CD8-positive, alpha-beta memory T cell (primary cell): ENCODE measurements at regions not wholly inside any gene's neighbourhood (a gene's known extent, or its start where the extent isn't known, plus 50 kb on each side); places are given as distances from the start of the nearest gene placed in this dataset.

Source experiments
- CTCF ChIA-PET: fragments of 350-600 bp; sonication (Branson Sonifier 250); formaldehyde crosslinking; loops from one replicate; lab custom pipeline; 2021; ENCODE audit warnings: antibody characterized with exemption; lab: Charles Lee
- POLR2A ChIA-PET: fragments of 350-600 bp; sonication (Branson Sonifier 250); formaldehyde crosslinking; loops from one replicate; lab custom pipeline; 2021; ENCODE audit warnings: antibody characterized with exemption; lab: Charles Lee
- DNase-seq, 5 donors: peaks; one replicate each; pipeline versions ENCODE4 v3.0.0 to v3.0.0-alpha.2; 2020 to 2022; ENCODE audit warnings: mixed read lengths in 1 of 5
- H3K27ac ChIP-seq: one replicate; pipeline ENCODE4 v1.7.0; 2013; ENCODE audit warnings: low read depth, mild to moderate bottlenecking, low read length, moderate library complexity
- H3K27me3 ChIP-seq: 2 replicates; pipeline ENCODE4 v1.7.0; 2013; ENCODE audit warnings: low read length, mild to moderate bottlenecking; ENCODE audit not compliant: insufficient read depth, poor library complexity, severe bottlenecking
- H3K36me3 ChIP-seq: 2 replicates; pipeline ENCODE4 v1.7.0; 2013; ENCODE audit warnings: mild to moderate bottlenecking, low read length, moderate library complexity; ENCODE audit not compliant: insufficient read depth
- H3K4me1 ChIP-seq: 2 replicates; pipeline ENCODE4 v1.7.0; 2013; ENCODE audit warnings: mild to moderate bottlenecking, low read length, moderate library complexity; ENCODE audit not compliant: insufficient read depth
- H3K4me3 ChIP-seq: 2 replicates; pipeline ENCODE4 v1.7.0; 2013; ENCODE audit warnings: mild to moderate bottlenecking, low read length
- H3K9me3 ChIP-seq: 2 replicates; pipeline ENCODE4 v1.7.0; 2013; ENCODE audit warnings: mild to moderate bottlenecking, low read length
- H3K27ac Mint-ChIP-seq, 8 donors: one replicate each; pipeline ENCODE4 v1.8.0; 2020 to 2021; ENCODE audit warnings: mixed read lengths in 8 of 8, mild to moderate bottlenecking in 6 of 8, inconsistent platforms in 3 of 8, moderate library complexity in 3 of 8
- H3K27me3 Mint-ChIP-seq, 2 donors: one replicate each; pipeline ENCODE4 v1.8.0; 2020 to 2021; ENCODE audit warnings: mixed read lengths in 2 of 2, mild to moderate bottlenecking in 1 of 2, moderate library complexity in 1 of 2
- H3K36me3 Mint-ChIP-seq, 3 donors: one replicate each; pipeline ENCODE4 v1.8.0; 2020 to 2021; ENCODE audit warnings: mixed read lengths in 3 of 3, inconsistent platforms in 1 of 3, mild to moderate bottlenecking in 1 of 3
- H3K4me1 Mint-ChIP-seq, 3 donors: one replicate each; pipeline ENCODE4 v1.8.0; 2020 to 2021; ENCODE audit warnings: mixed read lengths in 3 of 3, inconsistent platforms in 1 of 3, mild to moderate bottlenecking in 1 of 3
- H3K4me3 Mint-ChIP-seq, 7 donors: one replicate each; pipeline ENCODE4 v1.8.0; 2020 to 2021; ENCODE audit warnings: mixed read lengths in 7 of 7, mild to moderate bottlenecking in 6 of 7, moderate library complexity in 4 of 7, inconsistent platforms in 2 of 7
- H3K9me3 Mint-ChIP-seq, 5 donors: one replicate each; pipeline ENCODE4 v1.8.0; 2020 to 2022; ENCODE audit warnings: mixed read lengths in 5 of 5, mild to moderate bottlenecking in 3 of 5, moderate library complexity in 2 of 5, inconsistent platforms in 1 of 5

DNA sequence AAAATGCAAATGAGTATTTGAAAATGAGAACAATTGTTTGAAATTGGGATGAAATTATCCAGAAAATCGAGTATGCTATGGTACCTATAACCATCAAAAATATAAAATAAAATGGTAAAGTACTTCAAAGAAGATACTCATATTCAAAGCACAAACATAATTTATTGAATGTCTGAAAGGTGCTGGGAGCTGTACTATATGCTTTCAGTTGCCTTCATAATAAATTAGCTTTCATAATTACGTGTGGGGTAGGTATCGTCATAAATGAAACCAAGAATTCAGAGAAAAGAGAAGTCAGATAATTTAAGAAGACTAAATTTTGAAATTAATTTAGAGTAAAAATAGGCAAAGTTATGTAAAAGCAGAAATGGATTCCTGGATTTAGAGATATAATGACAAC lies 721.9 kb upstream of the ACVR2A start:
- Histone ChIP-seq H3K9me3 (no peaks in the 10 kb centered on the region), H3K4me1 (no peaks in the 10 kb centered on the region), H3K27ac (no peak overlapping the region), H3K4me3 (no peak overlapping the region), H3K27me3 (no peaks in the 10 kb centered on the region), H3K36me3 (no peaks in the 10 kb centered on the region)
- H3K4me3 Mint-ChIP-seq = no peak overlapping the region
- H3K27ac Mint-ChIP-seq = no peak overlapping the region
- H3K36me3 Mint-ChIP-seq = peaks cover 0 to 4% (median 0%) of the 10 kb centered on the region in 3 donors
- ChIA-PET CTCF (no interaction called here), POLR2A (no interaction called here)
- no peaks in the 10 kb centered on the region for H3K4me1 Mint-ChIP-seq
- DNase-seq = no peak
- peaks cover 0 to 1% of the 10 kb centered on the region in 2 donors for H3K27me3 Mint-ChIP-seq
- peaks cover 3 to 13% (median 7%) of the 10 kb centered on the region in 5 donors for H3K9me3 Mint-ChIP-seq

DNA sequence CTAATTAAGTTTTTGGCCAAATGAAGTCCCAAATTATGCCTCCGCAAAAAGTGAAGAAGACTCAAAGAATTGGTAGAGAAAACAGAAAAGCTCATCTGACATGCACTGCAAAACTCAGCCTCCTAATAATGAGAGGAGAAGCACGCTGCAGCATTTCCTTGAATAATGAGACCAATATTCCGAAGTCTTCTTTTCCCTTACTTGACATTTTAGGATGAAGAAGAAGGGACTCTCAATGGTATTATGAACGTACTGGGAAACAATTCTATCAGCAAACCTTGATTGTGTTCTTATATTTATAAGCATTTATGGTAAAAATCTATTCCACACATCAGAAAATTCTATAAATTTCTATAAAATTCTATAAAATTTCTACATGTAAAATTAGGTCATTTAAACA lies 733.9 kb upstream of the ACVR2A start:
- no peaks in the 10 kb centered on the region for H3K4me1 ChIP-seq
- Mint-ChIP-seq H3K9me3 (peaks cover 0 to 5% (median 0%) of the 10 kb centered on the region in 5 donors), H3K27me3 (no peaks in the 10 kb centered on the region), H3K4me3 (no peak overlapping the region), H3K36me3 (peaks cover 0 to 2% (median 0%) of the 10 kb centered on the region in 3 donors), H3K27ac (no peak overlapping the region), H3K4me1 (no peaks in the 10 kb centered on the region)
- DNase-seq = no peak
- no peak overlapping the region for H3K4me3 ChIP-seq
- H3K27me3 ChIP-seq = no peaks in the 10 kb centered on the region
- CTCF ChIA-PET = no interaction called here
- no peaks in the 10 kb centered on the region for H3K36me3 ChIP-seq
- no peaks in the 10 kb centered on the region for H3K9me3 ChIP-seq
- H3K27ac ChIP-seq = no peak overlapping the region
- POLR2A ChIA-PET = no interaction called here

- Mint-ChIP-seq H3K36me3 (peaks cover 0 to 2% (median 0%) of the 10 kb centered on the region in 3 donors), H3K9me3 (peaks cover 0 to 5% (median 0%) of the 10 kb centered on the region in 5 donors), H3K27me3 (no peaks in the 10 kb centered on the region), H3K4me1 (no peaks in the 10 kb centered on the region), H3K4me3 (no peak overlapping the region), H3K27ac (no peak overlapping the region)
- Histone ChIP-seq H3K36me3 (no peaks in the 10 kb centered on the region), H3K27ac (no peak overlapping the region), H3K4me3 (no peak overlapping the region), H3K9me3 (no peaks in the 10 kb centered on the region), H3K27me3 (no peaks in the 10 kb centered on the region), H3K4me1 (no peaks in the 10 kb centered on the region)
- CTCF ChIA-PET = no interaction called here
- POLR2A ChIA-PET = no interaction called here
- no peak for DNase-seq
Measured at GRCh38 chr2:147110317-147110716, 734.5 kb upstream of the ACVR2A start.

GRCh38 chr2:147109291-147109690 lies 735.5 kb upstream of the ACVR2A start:
- Histone ChIP-seq H3K27ac (no peak overlapping the region), H3K4me1 (no peaks in the 10 kb centered on the region), H3K27me3 (no peaks in the 10 kb centered on the region), H3K4me3 (no peak overlapping the region), H3K36me3 (no peaks in the 10 kb centered on the region), H3K9me3 (no peaks in the 10 kb centered on the region)
- Mint-ChIP-seq H3K4me1 (no peaks in the 10 kb centered on the region), H3K36me3 (peaks cover 0 to 2% (median 0%) of the 10 kb centered on the region in 3 donors), H3K27ac (no peak overlapping the region), H3K27me3 (peaks cover 0 to 3% of the 10 kb centered on the region in 2 donors), H3K4me3 (no peak overlapping the region), H3K9me3 (peaks cover 0 to 5% (median 0%) of the 10 kb centered on the region in 5 donors)
- DNase-seq = no peak
- CTCF ChIA-PET = no interaction called here
- POLR2A ChIA-PET = no interaction called here

GRCh38 chr2:147108548-147108947 lies 736.3 kb upstream of the ACVR2A start:
- H3K9me3 ChIP-seq = no peaks in the 10 kb centered on the region
- CTCF ChIA-PET = no interaction called here
- H3K4me1 Mint-ChIP-seq = no peaks in the 10 kb centered on the region
- peaks cover 0 to 5% (median 0%) of the 10 kb centered on the region in 5 donors for H3K9me3 Mint-ChIP-seq
- H3K27ac ChIP-seq = no peak overlapping the region
- no peak for DNase-seq
- no peaks in the 10 kb centered on the region for H3K36me3 ChIP-seq
- peaks cover 0 to 2% (median 0%) of the 10 kb centered on the region in 3 donors for H3K36me3 Mint-ChIP-seq
- no peak overlapping the region for H3K4me3 ChIP-seq
- H3K27me3 Mint-ChIP-seq = peaks cover 0 to 5% of the 10 kb centered on the region in 2 donors
- no peaks in the 10 kb centered on the region for H3K4me1 ChIP-seq
- no peaks in the 10 kb centered on the region for H3K27me3 ChIP-seq
- no peak overlapping the region for H3K4me3 Mint-ChIP-seq
- POLR2A ChIA-PET = no interaction called here
- no peak overlapping the region for H3K27ac Mint-ChIP-seq

DNA sequence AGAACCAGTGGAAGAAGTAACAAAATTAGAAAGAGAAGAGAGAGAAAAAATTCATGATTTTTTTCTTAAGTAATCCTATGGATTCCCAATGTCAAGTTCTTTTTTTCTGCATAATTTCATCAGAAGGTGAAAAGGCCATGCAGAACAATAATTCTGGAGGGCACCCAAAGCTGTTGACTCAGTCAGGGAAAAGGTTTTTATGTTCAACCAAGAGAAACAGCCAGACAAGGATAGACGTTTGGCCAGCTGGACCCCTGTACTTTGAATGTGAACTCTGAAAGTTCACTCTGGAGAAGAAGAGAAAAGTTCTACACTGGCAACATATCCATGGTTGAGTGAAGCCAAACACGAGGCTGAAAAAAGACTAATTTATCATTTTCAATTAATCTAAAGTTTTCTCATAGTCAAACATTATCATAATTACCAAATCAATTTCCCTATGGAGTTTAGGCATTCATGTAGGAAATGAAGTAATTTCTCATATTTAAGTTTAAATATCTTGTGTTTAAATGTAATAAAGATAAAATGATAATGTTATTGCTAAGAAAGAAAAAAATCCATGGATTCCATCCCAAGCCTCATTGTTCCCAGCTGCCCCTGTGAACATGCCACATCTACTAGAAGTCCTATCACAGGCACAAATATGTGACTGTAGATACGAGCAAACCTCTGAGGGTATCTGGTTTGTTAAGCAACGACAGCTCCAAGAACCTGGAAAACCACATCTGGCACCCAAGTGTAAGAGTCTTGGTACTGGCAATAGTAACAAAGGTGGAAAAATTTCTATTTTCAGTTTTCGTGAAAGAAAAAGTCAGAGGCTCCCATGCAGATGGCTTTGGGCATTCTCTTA lies 742.7 kb upstream of the ACVR2A start:
- Histone ChIP-seq H3K4me1 (no peaks in the 10 kb centered on the region), H3K9me3 (no peaks in the 10 kb centered on the region), H3K36me3 (no peaks in the 10 kb centered on the region), H3K27ac (no peak overlapping the region), H3K27me3 (no peaks in the 10 kb centered on the region), H3K4me3 (no peak overlapping the region)
- ChIA-PET CTCF (no interaction called here), POLR2A (no interaction called here)
- DNase-seq = no peak
- no peaks in the 10 kb centered on the region for H3K36me3 Mint-ChIP-seq
- H3K27me3 Mint-ChIP-seq = peaks cover 0 to 5% of the 10 kb centered on the region in 2 donors
- no peaks in the 10 kb centered on the region for H3K4me1 Mint-ChIP-seq
- H3K4me3 Mint-ChIP-seq = no peak overlapping the region
- H3K27ac Mint-ChIP-seq = no peak overlapping the region
- peaks cover 0 to 2% (median 0%) of the 10 kb centered on the region in 5 donors for H3K9me3 Mint-ChIP-seq

DNA sequence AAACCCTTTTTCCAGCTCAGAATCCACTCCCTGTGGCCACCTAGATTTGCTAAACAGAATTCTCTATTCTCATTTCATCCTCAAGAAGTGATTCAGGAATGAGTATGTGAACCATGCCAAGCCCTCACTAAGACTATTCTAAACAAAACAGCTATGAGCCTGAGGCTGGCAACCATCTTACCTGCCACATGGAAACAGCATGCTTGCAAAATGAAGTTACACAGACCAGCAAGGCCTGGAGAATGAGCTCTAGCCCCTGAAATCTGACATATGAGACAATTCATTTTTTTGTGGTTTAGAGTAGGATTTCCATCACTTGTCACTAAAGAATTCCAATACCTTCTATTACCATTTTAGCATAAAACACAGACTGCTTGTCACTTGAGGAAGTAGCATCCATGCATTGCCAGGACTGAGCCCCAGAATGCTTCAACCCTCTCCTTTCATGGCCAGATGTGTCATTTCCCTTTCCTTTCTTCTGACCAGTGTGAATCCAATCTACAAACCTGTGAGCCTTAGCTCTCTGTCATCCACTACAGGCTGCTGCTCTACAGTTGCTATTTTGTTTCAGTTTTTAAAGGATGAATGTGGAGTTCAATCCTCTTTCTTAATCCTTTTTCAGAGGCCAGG lies 744.3 kb upstream of the ACVR2A start:
- Histone ChIP-seq H3K27ac (no peak overlapping the region), H3K27me3 (no peaks in the 10 kb centered on the region), H3K4me1 (no peaks in the 10 kb centered on the region), H3K9me3 (no peaks in the 10 kb centered on the region), H3K4me3 (no peak overlapping the region), H3K36me3 (no peaks in the 10 kb centered on the region)
- Mint-ChIP-seq H3K27ac (no peak overlapping the region), H3K9me3 (peaks cover 0 to 2% (median 0%) of the 10 kb centered on the region in 5 donors), H3K27me3 (peaks cover 0 to 5% of the 10 kb centered on the region in 2 donors), H3K4me3 (no peak overlapping the region), H3K4me1 (no peaks in the 10 kb centered on the region), H3K36me3 (no peaks in the 10 kb centered on the region)
- ChIA-PET CTCF (no interaction called here), POLR2A (no interaction called here)
- DNase-seq = no peak

DNA sequence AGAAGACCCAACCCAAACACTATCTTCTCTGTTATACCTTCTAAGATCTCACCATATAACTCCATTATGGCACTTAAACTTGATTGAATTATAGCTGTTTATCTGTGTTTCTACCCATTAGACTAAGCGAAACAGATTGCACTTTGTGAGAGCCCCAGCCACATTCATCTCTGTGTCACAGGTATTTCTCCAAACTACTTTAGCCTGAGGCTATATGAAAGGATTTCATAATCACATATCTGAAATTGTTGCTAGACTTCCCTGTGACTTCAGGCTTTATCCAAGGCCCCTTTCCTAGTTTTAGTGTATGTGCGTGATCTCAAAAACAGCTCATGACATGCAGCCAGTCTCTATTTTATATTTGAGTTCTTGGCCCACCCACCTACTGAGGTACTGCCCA lies 745.0 kb upstream of the ACVR2A start:
- Histone ChIP-seq H3K27me3 (no peaks in the 10 kb centered on the region), H3K4me3 (no peak overlapping the region), H3K4me1 (no peaks in the 10 kb centered on the region), H3K36me3 (no peaks in the 10 kb centered on the region), H3K27ac (no peak overlapping the region), H3K9me3 (no peaks in the 10 kb centered on the region)
- CTCF ChIA-PET = no interaction called here
- Mint-ChIP-seq H3K9me3 (peaks cover 0 to 2% (median 0%) of the 10 kb centered on the region in 5 donors), H3K4me1 (no peaks in the 10 kb centered on the region), H3K36me3 (no peaks in the 10 kb centered on the region), H3K27me3 (peaks cover 0 to 5% of the 10 kb centered on the region in 2 donors), H3K27ac (no peak overlapping the region), H3K4me3 (no peak overlapping the region)
- POLR2A ChIA-PET = no interaction called here
- DNase-seq = no peak
